ENCODE measurements at regions not wholly inside any gene's neighbourhood (a gene's known extent, or its start where the extent isn't known, plus 50 kb on each side); places are given as distances from the start of the nearest gene placed in this dataset.

DNA sequence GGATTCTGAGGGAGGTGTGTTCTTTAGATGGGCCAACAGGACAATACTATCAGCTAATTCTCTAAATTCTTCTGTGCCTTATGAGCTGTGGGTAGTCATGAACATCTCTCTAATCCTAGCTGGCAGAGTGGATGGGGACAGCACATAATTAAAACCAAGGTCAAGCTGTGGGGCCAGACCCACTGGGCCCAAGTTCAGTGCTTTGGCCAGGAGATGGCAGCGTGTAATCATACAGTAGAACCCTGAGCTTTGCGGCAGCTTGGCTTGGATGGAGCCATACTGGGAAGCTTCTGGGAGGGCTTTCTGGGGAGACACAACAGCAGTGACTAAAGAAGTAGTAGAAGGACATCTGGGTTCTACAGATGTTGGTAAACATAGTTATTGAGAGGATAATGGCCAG lies 140.3 kb upstream of the CXCL13 start:
- TF ChIP-seq SUZ12 (IDR thresholded peaks at IDR 0.05; ENCODE audit: extremely low read depth, insufficient read depth, insufficient read length) (no peak), YY1 (IDR thresholded peaks at IDR 0.05; ENCODE audit: insufficient read depth, insufficient read length) (no peak)
